Chondrocyte (in vitro differentiated cells): ENCODE measurements at regions not wholly inside any gene's neighbourhood (a gene's known extent, or its start where the extent isn't known, plus 50 kb on each side); places are given as distances from the start of the nearest gene placed in this dataset.

ENCODE experiments used
- DNase-seq: peaks from one replicate; pipeline ENCODE4 v3.0.0; 2021; ENCODE audit warnings: mixed read lengths, low spot score
- H3K27ac Mint-ChIP-seq: one replicate; pipeline ENCODE4 v1.8.0; 2021; ENCODE audit warnings: mild to moderate bottlenecking, moderate library complexity, mixed read lengths; ENCODE audit not compliant: unreplicated experiment
- H3K27me3 Mint-ChIP-seq: 2 replicates; pipeline ENCODE4 v1.8.0; 2021; ENCODE audit warnings: low read depth, mixed read lengths
- H3K36me3 Mint-ChIP-seq: 2 replicates; pipeline ENCODE4 v1.8.0; 2021; ENCODE audit warnings: low read depth, mixed read lengths
- H3K4me1 Mint-ChIP-seq: 2 replicates; pipeline ENCODE4 v1.8.0; 2021; ENCODE audit warnings: low read depth, mild to moderate bottlenecking, mixed read lengths
- H3K4me3 Mint-ChIP-seq: one replicate; pipeline ENCODE4 v1.8.0; 2021; ENCODE audit warnings: mild to moderate bottlenecking, moderate library complexity, mixed read lengths; ENCODE audit not compliant: unreplicated experiment
- H3K9me3 Mint-ChIP-seq: 2 replicates; pipeline ENCODE4 v1.8.0; 2021; ENCODE audit warnings: low read depth, mixed read lengths
- TF ChIP-seq, protein P1 (sequence below): fragments of 200-600 bp; sonication (generic); IDR thresholded peaks from 2 replicates; pipeline ENCODE4 v1.5.0; 2021; ENCODE audit warnings: antibody characterized with exemption, mild to moderate bottlenecking, moderate library complexity

DNA sequence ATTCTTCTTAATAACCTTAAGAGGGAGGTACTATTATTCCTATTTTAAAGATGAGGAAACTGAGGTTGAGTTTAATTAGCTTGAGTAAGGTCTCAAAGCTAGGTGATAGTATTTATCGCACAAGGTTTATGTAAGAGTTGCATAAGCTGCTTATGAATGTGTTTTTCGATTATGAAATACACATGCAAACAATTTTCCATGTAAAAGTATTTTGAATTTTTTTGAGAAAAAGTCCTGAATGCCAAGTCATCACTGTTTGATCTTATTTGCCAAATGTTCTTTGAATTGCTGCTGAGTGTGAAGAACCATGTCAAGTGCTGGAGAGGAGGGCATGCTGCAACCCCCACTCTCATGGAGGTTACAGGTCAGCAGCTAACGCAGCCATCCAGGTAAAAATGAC lies 174.4 kb downstream of the CARTPT start:
- no peaks in the 10 kb centered on the region for H3K36me3 Mint-ChIP-seq
- H3K27me3 Mint-ChIP-seq = peaks cover 22% of the 10 kb centered on the region
- H3K9me3 Mint-ChIP-seq = no peaks in the 10 kb centered on the region
- DNase-seq = no peak
- H3K4me1 Mint-ChIP-seq = peaks cover 17% of the 10 kb centered on the region
- no peak overlapping the region for H3K4me3 Mint-ChIP-seq
- TF ChIP-seq, protein P1, sequence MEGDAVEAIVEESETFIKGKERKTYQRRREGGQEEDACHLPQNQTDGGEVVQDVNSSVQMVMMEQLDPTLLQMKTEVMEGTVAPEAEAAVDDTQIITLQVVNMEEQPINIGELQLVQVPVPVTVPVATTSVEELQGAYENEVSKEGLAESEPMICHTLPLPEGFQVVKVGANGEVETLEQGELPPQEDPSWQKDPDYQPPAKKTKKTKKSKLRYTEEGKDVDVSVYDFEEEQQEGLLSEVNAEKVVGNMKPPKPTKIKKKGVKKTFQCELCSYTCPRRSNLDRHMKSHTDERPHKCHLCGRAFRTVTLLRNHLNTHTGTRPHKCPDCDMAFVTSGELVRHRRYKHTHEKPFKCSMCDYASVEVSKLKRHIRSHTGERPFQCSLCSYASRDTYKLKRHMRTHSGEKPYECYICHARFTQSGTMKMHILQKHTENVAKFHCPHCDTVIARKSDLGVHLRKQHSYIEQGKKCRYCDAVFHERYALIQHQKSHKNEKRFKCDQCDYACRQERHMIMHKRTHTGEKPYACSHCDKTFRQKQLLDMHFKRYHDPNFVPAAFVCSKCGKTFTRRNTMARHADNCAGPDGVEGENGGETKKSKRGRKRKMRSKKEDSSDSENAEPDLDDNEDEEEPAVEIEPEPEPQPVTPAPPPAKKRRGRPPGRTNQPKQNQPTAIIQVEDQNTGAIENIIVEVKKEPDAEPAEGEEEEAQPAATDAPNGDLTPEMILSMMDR = no peak
- H3K27ac Mint-ChIP-seq = no peak overlapping the region

DNA sequence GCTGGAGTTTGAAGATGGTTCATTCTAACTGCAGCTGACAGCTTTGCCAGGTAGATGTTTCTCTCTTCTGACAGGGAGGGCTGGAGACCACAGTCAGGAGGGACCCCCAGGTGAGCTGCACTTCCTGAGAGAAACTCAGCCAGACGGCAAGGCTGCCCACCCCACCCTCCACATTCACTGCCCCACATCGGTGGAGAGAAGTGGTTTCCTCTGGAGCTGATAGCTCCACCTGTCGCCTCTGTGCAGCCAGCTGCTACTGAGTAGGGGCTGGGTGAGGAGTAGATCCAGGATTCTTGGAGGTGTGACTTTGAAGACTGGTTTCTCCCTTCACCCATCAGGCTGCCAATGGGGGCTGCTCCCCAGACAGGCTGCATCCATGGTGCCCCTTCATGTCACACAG lies 175.0 kb downstream of the CARTPT start:
- H3K9me3 Mint-ChIP-seq = no peaks in the 10 kb centered on the region
- H3K27me3 Mint-ChIP-seq = peaks cover 19% of the 10 kb centered on the region
- no peak overlapping the region for H3K27ac Mint-ChIP-seq
- H3K4me3 Mint-ChIP-seq = no peak overlapping the region
- TF ChIP-seq, protein P1 = no peak
- peaks cover 17% of the 10 kb centered on the region for H3K4me1 Mint-ChIP-seq
- no peaks in the 10 kb centered on the region for H3K36me3 Mint-ChIP-seq
- no peak for DNase-seq

DNA sequence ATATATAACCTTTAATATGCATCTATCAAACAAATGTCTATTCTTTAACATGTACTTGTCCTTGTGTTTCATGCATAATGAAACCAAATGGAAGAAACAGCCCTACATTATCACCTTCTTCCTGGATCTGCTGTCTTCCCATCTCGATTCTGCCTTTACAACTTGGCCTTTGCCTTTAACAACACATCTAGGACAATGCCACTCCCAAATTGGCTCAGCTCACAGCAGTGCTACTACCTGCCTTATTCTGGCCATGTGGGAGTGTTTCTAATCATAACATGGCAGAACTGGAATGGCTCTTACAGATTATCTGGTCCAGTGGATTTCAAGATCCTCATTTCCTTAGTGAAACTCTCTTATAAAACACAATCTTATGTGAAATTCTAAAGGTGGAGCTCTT lies 176.5 kb downstream of the CARTPT start:
- no peak overlapping the region for H3K27ac Mint-ChIP-seq
- H3K27me3 Mint-ChIP-seq = peaks cover 8% of the 10 kb centered on the region
- DNase-seq = no peak
- H3K4me3 Mint-ChIP-seq = no peak overlapping the region
- no peaks in the 10 kb centered on the region for H3K9me3 Mint-ChIP-seq
- H3K36me3 Mint-ChIP-seq = no peaks in the 10 kb centered on the region
- TF ChIP-seq, protein P1 = no peak
- H3K4me1 Mint-ChIP-seq = peaks cover 17% of the 10 kb centered on the region

DNA sequence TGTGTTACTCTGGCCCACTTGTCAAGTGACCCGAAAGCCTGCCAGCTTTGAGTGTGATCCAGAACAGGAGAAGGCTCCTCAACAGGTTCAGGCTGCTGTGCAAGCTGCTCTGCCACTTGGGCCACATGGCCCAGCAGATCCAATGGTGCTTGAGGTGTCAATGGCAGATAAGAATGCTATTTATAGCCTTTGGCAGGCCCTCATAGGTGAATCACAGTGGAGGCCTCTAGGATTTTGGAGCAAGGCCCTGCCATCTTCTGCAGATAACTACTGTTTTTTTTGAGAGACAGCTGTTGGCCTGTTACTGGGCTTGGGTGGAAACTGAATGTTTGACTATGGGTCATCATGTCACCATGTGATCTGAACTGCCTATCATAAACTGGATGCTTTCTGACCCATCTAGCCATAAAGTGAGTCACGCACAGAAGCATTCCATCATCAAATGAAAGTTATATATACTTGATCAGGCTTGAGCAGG lies 180.8 kb downstream of the CARTPT start:
- TF ChIP-seq, protein P1 = no peak
- Mint-ChIP-seq H3K4me1 (no peaks in the 10 kb centered on the region), H3K27ac (no peak overlapping the region), H3K36me3 (no peaks in the 10 kb centered on the region), H3K9me3 (no peaks in the 10 kb centered on the region), H3K4me3 (no peak overlapping the region), H3K27me3 (peaks cover 7% of the 10 kb centered on the region)
- DNase-seq = no peak

DNA sequence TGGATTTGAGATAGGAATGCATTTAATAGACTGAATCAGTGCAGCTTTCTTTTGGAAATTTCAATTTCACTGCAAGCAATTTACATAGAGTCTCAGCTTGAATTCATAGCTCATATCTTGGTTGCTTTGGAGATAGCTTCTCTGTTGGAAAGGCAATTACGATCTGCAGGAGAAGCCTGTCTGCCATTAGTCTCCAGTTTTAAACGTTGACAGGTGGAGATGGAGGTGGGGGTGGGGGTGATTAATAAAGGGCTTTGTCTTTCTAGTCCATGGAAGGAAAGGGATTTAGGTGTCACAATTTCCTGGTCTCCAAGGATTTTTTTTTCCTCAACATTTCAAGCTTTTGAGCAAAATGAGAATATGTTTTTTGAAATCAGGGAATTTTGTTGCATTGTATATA lies 184.7 kb downstream of the CARTPT start:
- H3K27ac Mint-ChIP-seq = no peak overlapping the region
- H3K36me3 Mint-ChIP-seq = no peaks in the 10 kb centered on the region

More for the DNA sequence above, 184.7 kb downstream of the CARTPT start:
- H3K4me1 Mint-ChIP-seq = peaks cover 18% of the 10 kb centered on the region
- no peak overlapping the region for H3K4me3 Mint-ChIP-seq
- H3K9me3 Mint-ChIP-seq = peaks cover 5% of the 10 kb centered on the region
- peaks cover 3% of the 10 kb centered on the region for H3K27me3 Mint-ChIP-seq
- TF ChIP-seq, protein P1 = no peak
- DNase-seq = no peak
